Ovary (tissue), 7 donors: ENCODE measurements at regions not wholly inside any gene's neighbourhood (a gene's known extent, or its start where the extent isn't known, plus 50 kb on each side); places are given as distances from the start of the nearest gene placed in this dataset.

Experiments
- DNase-seq, 5 donors: peaks; one replicate each; pipeline ENCODE4 v3.0.0-alpha.2; 2019 to 2020
- H3K27ac ChIP-seq, 2 donors: fragments of 200-600 bp; one replicate each; pipeline versions ENCODE4 v1.5.1 to v1.8.0; 2019 to 2022
- H3K27me3 ChIP-seq: fragments of 200-600 bp; one replicate; pipeline ENCODE4 v1.8.0; 2022
- H3K36me3 ChIP-seq: fragments of 200-600 bp; sonication (generic); one replicate; pipeline ENCODE4 v1.5.1; 2019
- H3K4me1 ChIP-seq: one replicate; pipeline ENCODE4 v1.8.1; 2013; ENCODE audit warnings: mild to moderate bottlenecking, moderate library complexity; ENCODE audit not compliant: insufficient read depth
- H3K4me3 ChIP-seq: fragments of 200-600 bp; sonication (generic); one replicate; pipeline ENCODE4 v1.5.1; 2017
- H3K9me3 ChIP-seq, 2 donors: fragments of 200-600 bp in 1 of 2; sonication (generic) in 1 of 2; one replicate each; pipeline versions ENCODE4 v1.5.1 to v1.8.1; 2013 to 2019; ENCODE audit warnings: mild to moderate bottlenecking in 1 of 2, moderate library complexity in 1 of 2
- EP300 ChIP-seq: sonication (generic); formaldehyde crosslinking; IDR thresholded peaks from one replicate; pipeline ENCODE4 v1.6.1; 2017; ENCODE audit warnings: antibody characterized with exemption
- POLR2A ChIP-seq: fragments of 450-650 bp; IDR thresholded peaks from one replicate; pipeline ENCODE4 v1.6.1; 2017; ENCODE audit warnings: antibody characterized with exemption, mild to moderate bottlenecking, moderate library complexity
- WGBS, 3 donors: extraction: QIAGEN DNeasy Blood & Tissue Kit in 1 of 3; methylation state at CpG; one replicate each; pipeline versions ENCODE4 v1.1.5 to v1.1.7; 2013 to 2017; 5-methylcytosine and 5-hydroxymethylcytosine counted together
- intact Hi-C, 4 donors: fragments of 100-400 bp; cut with DNase I; formaldehyde crosslinking; loops; one replicate each; pipeline versions ENCODE4 v1.11.0 to v1.15.1; 2022 to 2023
- TF ChIP-seq, protein P1 (sequence below), 3 donors: fragments of 450-650 bp in 2 of 3; fragments of 200-600 bp in 1 of 3; IDR thresholded peaks; one replicate each; pipeline versions ENCODE4 v1.5.1 to v1.8.0; 2016 to 2022; ENCODE audit warnings: antibody characterized with exemption in 3 of 3, mild to moderate bottlenecking in 1 of 3
- donor health status: DM: no; HTN: no; CAD: no; lungs with moderate emphysema.
- donor health status: DM: no; HTN: no; CAD: no.
- donor health status: Bipolar disorder and iron deficiency.
- donor health status: DM: no; HTN: no; CAD: no.
- donor health status: DM: yes; HTN: yes; CAD: no.

DNA sequence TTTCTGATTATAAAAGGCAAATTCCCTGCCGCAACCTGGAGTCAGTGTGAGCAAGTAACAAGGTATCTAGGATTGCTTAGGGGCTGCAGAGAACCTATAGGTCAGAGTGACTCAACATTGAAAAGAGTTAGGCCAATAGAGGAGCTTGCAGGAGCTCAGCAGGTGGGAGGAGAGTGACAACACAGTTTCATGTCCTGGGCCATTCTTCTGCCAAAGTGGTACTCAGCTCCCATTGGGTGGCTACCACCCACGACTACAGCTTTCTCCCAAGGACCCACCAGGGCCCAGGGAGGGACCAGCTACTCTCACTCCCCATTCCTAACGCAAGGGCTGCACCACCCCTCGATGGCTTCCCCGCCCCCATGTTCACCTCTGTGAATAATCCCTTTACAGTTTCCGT, 86.7 kb upstream of the SPATA31C2 start:
- H3K4me3 ChIP-seq: no peak overlapping the region
- no peak for TF ChIP-seq EP300
- TF ChIP-seq, protein P1, sequence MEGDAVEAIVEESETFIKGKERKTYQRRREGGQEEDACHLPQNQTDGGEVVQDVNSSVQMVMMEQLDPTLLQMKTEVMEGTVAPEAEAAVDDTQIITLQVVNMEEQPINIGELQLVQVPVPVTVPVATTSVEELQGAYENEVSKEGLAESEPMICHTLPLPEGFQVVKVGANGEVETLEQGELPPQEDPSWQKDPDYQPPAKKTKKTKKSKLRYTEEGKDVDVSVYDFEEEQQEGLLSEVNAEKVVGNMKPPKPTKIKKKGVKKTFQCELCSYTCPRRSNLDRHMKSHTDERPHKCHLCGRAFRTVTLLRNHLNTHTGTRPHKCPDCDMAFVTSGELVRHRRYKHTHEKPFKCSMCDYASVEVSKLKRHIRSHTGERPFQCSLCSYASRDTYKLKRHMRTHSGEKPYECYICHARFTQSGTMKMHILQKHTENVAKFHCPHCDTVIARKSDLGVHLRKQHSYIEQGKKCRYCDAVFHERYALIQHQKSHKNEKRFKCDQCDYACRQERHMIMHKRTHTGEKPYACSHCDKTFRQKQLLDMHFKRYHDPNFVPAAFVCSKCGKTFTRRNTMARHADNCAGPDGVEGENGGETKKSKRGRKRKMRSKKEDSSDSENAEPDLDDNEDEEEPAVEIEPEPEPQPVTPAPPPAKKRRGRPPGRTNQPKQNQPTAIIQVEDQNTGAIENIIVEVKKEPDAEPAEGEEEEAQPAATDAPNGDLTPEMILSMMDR (IDR thresholded peaks at IDR 0.05): no peak
- no peak for TF ChIP-seq POLR2A
- 66 to 82% (median 69%) methylated on average over 6 of the region's 6 CpGs for WGBS, 3 donors
- H3K27me3 ChIP-seq: no peaks in the 10 kb centered on the region
- no peaks in the 10 kb centered on the region for H3K36me3 ChIP-seq
- DNase-seq: no peak
- no peaks in the 10 kb centered on the region for H3K4me1 ChIP-seq
- H3K9me3 ChIP-seq: no peaks in the 10 kb centered on the region
- intact Hi-C loops: no loop called here
- H3K27ac ChIP-seq: no peak overlapping the region

DNA sequence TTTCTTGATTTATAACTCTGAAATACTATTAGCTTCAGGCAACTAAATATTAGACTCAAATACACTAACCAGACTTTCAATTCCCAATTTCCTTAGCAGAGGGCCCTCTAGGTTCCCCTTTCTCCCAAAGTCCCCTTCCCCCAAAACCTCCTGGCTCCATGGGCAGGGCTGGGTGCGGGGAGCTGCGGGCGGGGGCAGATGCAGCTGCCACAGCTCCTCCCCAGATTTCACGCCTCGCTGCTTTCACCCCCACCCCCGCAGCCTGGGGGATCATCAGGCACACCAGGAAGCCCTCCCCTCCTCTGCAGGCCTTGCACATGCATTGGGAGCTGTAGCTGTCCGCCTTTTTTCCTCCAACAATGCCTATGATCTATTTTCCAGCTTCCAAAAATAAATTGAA, 82.8 kb upstream of the SPATA31C2 start:
- TF ChIP-seq EP300: no peak
- TF ChIP-seq, protein P1 (IDR thresholded peaks at IDR 0.05): no peak
- no peak for TF ChIP-seq POLR2A
- no peak for DNase-seq
- 70 to 77% (median 76%) methylated on average over 7 of the region's 7 CpGs for WGBS, 3 donors
- Histone ChIP-seq H3K4me3 (no peak overlapping the region), H3K27ac (no peak overlapping the region), H3K9me3 (no peaks in the 10 kb centered on the region), H3K36me3 (no peaks in the 10 kb centered on the region), H3K4me1 (no peaks in the 10 kb centered on the region), H3K27me3 (no peaks in the 10 kb centered on the region)
- intact Hi-C loops: no loop called here

DNA sequence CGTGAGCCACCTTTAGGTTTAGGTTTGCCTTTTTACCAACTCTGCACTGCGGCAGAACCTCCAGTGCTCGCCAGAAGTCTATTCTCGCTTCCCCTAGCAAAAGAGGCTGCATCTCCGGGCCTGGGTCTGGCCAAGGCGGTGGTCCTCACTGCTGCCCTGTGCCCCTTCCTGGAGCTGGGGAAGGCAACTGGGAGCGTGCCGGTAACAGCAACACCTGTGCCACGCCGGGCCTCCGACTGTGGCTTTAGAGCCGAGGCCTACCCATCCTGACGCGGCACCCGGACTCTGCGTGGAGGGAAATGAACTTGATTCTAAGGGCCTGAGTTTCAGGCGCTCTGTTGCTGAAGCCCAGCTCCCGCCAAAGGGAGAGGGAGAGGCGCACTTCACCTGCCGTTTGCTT, 82.4 kb upstream of the SPATA31C2 start:
- no peak for DNase-seq
- H3K27me3 ChIP-seq: no peaks in the 10 kb centered on the region
- no peak overlapping the region for H3K4me3 ChIP-seq
- H3K4me1 ChIP-seq: no peaks in the 10 kb centered on the region
- no peak overlapping the region for H3K27ac ChIP-seq
- no peaks in the 10 kb centered on the region for H3K9me3 ChIP-seq
- TF ChIP-seq, protein P1 (IDR thresholded peaks at IDR 0.05): no peak
- TF ChIP-seq EP300: no peak
- no peak for TF ChIP-seq POLR2A
- intact Hi-C loops: no loop called here
- H3K36me3 ChIP-seq: no peaks in the 10 kb centered on the region
- WGBS, 3 donors: 90 to 96% (median 96%) methylated on average over 20 of the region's 20 CpGs

DNA sequence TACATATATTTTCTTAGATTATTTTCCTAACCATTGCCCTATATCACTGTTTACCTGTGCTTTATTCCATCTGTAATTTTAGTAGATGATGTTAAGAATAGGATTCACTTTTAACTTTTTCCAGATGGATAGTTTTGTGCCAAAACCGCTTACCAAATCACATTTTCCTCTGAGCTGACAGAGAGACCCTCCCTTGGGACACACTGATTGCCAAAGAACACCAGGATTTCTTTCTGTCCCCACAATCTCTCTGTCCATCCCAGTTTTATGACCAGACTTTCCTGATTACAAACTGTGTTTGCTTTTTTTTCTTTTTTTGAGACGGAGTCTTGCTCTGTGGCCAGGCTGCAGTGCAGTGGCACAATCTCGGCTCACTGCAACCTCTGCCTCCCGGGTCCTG, 81.3 kb upstream of the SPATA31C2 start:
- no peak overlapping the region for H3K27ac ChIP-seq
- WGBS, 3 donors: 75 to 89% (median 89%) methylated on average over 4 of the region's 4 CpGs
- no peaks in the 10 kb centered on the region for H3K36me3 ChIP-seq
- H3K4me3 ChIP-seq: no peak overlapping the region
- intact Hi-C loops: no loop called here
- TF ChIP-seq POLR2A: no peak
- TF ChIP-seq, protein P1 (IDR thresholded peaks at IDR 0.05): no peak
- no peak for TF ChIP-seq EP300
- no peaks in the 10 kb centered on the region for H3K9me3 ChIP-seq
- no peak for DNase-seq
- no peaks in the 10 kb centered on the region for H3K4me1 ChIP-seq
- H3K27me3 ChIP-seq: no peaks in the 10 kb centered on the region

DNA sequence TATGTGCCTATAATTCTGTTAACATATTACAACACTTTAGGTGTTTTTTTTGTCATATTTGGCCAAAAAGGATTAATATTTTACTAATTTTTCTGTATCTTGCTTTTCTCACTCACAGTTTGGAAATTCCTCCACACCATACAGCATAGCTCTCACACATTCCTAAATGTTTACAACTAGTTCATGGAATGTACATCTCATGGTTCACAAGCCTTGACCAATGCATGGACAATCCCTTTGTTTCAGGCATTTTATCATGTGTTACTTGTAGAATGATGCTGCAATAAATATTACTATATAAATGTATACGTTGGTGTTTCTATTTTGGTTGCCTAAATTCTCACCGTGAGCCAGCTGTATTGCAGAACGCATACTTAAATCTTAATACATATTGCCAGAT, 80.5 kb upstream of the SPATA31C2 start:
- intact Hi-C loops: no loop called here
- H3K9me3 ChIP-seq: no peaks in the 10 kb centered on the region
- H3K4me1 ChIP-seq: no peaks in the 10 kb centered on the region
- no peak overlapping the region for H3K4me3 ChIP-seq
- 72 to 77% (median 76%) methylated on average over 3 of the region's 3 CpGs for WGBS, 3 donors
- no peak overlapping the region for H3K27ac ChIP-seq
- no peak for DNase-seq
- TF ChIP-seq POLR2A (no peak), EP300 (no peak)
- TF ChIP-seq, protein P1 (IDR thresholded peaks at IDR 0.05): no peak
- H3K27me3 ChIP-seq: no peaks in the 10 kb centered on the region
- H3K36me3 ChIP-seq: no peaks in the 10 kb centered on the region
